HG03060 (cell line): ENCODE measurements at regions not wholly inside any gene's neighbourhood (a gene's known extent, or its start where the extent isn't known, plus 50 kb on each side); places are given as distances from the start of the nearest gene placed in this dataset.
"Not testable (repeated sequence)": the region's sequence is repeated elsewhere in the genome, so short reads cannot be mapped to it uniquely, and the experiment has no call there.

Experiments used
- ATAC-seq: cut with Tn5 transposase; IDR thresholded peaks from one replicate; pipeline ENCODE4 v1.9.1; 2021; ENCODE audit warnings: low read depth, moderate number of reproducible peaks; ENCODE audit not compliant: unreplicated experiment

DNA sequence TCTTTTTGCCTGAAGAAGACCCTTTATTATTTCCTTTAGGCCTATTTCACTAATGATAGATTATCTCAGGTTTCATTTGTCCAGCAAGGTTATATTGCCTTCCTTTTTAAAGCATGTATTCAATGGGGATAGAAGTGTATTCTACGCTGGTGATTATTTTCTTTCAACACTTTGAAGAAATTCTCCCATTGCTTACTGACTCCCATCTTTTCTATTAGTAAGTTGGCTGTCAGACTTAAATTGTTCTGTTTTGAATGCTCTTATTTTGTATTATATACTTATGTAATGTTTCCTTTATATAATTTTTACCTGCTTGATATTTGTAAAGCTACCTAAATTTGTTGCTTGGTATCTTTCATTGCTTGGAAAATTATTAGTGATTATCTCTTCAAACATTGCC lies 445.1 kb upstream of the RASGRP1 start:
- ATAC-seq, result no peak

DNA sequence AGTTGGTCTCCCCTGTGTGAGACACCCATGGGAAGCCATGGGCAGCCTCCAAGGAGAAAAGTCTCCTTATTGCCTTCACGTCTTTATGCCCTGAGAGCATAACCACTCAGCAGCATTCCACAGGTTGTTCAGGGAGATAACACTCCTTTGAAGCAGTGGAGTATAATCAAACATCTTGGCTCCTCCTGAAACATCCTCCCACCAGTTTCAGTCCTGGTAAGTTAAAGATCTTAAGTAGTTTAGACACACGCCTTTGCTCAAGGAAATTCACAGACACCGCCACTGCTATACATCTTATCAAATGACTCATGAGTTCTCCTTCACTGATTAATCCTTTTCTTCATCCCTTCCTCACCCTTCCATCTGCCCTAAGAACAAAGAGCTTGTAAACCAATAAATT lies 446.5 kb upstream of the RASGRP1 start:
- ATAC-seq, result not testable (repeated sequence)

DNA sequence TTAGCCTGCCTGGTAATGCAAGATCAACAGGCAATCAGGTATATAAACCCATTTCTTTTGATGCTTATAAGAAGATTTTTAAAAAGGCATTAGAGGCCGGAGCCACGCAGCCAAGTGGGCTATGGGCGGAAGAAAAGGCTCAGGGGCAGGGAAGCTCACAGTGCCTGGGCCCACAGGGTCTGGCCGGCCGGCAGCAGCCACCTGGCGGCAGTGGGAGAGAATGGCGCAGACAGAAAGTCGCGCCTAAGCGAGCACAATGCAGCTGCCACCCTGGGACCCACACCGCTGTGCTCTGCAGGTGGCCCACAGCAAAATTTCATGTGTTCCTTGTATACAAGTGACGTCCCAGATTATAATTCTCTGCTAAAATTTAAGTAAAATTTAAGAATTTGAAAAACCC lies 448.6 kb upstream of the RASGRP1 start:
- no peak for ATAC-seq

DNA sequence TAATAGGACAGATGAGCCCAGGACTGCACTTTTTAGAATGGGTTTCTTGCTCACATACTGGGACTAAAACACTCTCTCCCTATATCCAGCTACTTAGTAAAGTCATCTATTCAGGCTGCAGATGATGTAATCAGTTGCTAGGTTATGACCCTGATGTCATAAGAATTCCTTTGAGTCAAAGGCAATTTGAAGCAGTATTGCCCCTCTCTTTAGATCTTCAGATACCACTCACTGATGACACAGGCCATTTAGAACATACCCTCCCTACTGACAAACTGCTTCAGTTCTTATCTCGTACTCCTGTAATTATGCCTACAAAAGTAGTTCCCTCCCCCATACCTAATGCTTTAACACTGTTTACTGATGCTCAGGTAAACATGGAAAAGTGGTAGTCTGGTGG lies 450.1 kb upstream of the RASGRP1 start:
- ATAC-seq, result no peak

DNA sequence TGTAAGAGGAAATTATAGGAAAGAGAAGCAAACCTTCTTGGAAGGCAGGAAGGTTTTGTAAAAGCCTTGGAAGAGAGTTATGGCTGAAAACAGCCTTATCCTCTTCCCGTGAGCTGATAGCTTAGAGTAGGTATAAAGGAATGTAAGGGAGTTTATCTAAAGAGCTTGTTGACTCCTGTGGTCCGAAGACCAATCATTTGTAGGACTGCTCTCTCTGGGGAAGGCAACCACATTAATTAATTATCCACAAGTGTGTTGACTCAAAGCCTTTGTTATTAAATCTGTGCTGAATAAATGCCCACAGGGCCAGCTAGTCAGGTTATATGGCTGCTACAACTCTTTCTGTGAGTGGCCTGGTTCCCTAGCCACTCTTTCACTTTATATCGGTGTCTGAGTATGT lies 452.1 kb upstream of the RASGRP1 start:
- no peak for ATAC-seq

DNA sequence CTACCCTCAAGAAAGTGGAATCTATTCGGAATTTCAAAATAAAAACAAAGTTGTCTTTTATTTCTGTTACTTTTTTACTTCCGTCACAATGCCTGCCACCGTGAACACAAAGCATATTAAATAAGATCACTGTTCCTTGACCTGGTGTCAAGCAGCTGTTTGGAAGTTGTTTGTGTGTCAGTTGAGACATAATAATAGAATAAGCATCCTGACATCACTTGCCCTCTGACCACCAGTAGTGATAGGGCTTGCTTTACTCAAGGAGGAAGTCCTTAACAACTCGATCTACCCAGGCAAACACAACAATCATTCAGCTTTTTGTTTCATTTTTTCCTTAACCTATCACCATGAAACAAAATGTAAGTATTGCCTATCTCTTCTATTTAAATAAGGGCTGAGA lies 454.4 kb upstream of the RASGRP1 start:
- ATAC-seq, result no peak

DNA sequence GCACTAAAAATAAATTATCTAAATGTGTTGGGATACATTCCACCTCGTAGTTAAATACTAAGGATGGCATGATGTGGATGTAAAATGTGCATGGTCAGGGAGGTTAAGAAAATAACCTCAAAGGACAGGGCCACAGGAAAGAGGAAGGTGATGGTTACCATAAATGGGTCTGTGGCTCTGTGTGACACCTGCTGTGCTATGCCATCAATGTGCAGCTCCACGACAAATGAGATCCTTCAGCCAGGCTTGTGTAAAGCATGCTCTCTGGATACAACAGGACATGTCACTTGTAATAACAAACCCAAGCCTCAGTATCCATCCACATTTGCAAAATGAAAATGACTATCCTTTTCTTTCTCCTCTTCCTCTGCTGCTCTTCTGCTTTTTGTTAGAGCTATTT lies 456.7 kb upstream of the RASGRP1 start:
- no peak for ATAC-seq

DNA sequence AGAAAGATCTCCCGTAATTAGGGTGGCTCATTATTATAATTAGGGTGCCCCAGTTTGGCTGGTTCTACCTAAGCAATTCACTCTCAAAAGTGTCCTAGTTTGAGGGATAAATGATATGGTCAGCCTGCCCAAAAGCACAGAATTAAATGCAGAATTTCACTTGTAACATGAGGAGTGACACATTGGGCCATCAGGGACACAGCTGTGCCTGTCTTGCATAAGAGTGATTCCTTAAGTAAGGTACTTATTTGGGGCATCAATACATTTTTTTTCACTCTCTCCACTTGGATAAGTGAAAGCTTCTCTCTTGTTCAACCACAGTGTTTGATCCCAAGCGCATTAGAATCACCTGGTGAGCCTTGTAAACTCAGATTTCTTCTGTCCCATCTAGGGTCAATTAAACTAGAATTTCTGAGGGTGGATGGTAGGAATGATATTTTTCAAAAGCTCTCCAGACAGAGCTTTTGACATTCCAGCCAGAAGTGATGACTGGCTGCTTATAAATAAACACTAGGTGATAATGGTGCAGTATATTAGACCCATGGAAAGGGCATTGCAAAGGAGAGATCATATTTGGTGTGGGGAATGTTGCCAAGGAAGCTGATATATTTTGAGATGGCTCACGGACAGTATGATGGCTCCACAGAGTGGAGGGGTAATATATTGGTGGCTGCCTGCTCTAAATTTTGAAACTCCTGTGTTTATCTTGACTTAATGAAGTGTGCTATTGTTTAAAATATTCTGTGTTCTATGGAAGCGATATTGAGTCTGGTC lies 458.1 kb upstream of the RASGRP1 start:
- no peak for ATAC-seq

DNA sequence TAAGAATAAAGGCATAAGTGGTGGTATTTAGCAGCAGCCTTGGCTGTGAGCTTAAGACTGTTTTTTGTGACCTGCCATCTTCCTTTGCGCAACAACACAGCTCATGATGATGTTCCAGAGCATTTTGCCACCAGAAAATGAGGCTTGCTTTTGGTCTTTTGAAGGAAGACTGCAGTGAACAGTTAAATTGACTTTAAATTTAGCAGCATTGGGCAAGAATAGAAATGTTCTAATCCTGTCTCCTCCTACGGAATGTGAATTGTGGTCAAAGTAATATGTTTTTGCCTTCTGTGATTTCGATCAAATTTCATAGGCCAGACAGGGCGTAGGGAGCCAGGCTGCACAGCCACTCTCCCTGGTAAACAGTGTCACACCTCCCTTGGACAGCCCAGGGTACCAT lies 460.7 kb upstream of the RASGRP1 start:
- no peak for ATAC-seq

DNA sequence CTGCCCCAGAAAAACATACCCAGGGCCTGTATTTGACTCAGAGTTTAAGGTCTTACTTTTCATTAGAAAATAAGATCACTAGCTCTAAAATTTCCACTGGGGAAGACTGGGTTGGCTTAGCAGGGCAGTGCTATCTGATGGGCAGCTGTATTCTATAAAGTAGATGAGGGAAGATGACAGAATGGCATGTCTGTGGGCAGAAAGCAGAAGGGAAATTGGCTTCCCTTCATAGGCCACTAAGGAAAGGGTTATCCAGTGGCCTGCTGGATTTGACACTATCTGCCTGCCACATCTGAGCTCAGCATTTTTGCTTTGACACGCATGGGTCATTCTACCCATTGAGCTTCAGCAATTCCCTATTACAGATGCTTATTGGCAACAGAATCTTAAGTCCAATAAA lies 461.3 kb upstream of the RASGRP1 start:
- no peak for ATAC-seq

DNA sequence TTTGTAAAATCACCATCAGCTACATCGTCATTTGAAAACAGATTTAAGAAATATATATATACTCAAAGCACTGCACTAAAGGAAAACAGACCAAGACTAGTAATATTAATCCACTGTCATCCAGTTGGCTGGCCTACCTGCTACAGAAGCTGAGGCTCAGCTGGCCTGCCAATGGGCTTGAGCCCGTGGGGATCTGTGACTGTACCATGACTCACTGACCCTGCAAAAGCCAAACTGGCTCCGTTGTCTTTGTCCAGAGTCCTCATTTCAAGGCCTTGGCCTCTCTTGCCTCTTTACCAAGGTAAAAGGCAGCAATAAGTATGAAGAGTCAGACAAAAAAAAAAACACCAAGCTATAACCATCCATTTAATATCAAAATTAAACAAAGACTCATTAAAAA lies 463.5 kb upstream of the RASGRP1 start:
- ATAC-seq, result no peak

DNA sequence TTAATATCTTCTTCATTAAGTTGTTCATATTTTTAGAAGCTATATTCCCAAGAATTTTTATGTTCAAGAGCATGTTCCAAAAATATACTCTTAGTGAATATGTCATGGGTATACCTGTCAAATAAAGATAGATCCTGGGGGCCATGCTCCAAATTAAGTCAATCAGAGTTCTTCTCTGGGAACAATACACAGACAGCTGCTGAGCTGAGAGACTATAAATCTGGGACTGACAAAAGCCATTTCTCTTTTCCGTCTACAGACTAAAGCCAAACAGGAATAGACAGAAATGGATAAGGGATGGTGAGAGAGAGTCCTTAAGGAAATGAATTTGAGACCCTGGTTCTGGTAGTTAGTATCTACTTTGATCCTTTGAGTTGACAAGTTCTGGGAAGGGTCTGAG lies 465.1 kb upstream of the RASGRP1 start:
- no peak for ATAC-seq

DNA sequence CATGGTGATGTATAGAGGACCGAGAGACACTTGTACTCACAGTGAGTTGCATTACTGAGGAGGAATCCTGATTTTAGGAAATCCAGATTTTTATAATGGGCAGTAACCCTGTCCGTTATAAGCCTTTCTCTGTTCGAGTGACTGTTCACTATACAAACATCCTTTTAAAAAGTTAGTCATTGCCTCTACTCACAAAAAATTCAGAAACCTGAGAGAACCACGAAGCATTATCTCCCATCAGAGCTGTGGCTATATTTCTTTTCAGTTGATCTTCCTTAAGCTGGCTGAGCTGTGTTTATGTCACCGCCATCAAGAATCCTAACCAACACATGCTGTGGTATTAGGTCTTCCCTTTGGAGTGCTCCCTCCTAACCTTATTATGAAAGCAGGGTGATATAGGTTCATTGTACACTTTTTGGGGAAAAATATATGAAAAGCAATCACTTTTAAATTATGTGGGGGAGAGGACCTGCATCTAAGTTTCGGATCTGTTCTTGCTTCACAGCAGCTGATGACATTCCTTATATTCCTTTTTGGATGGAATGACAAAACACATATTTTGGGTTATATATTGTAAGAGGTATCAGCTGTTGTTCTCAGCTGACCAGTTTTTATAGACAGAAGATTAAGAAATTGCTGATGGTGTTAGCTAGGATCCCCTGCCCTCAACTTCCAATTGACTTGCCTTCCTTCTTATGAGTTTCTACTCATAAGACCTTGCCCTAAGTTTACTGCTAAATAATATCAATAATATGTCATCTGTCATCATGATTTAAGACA lies 465.9 kb upstream of the RASGRP1 start:
- ATAC-seq, result no peak

DNA sequence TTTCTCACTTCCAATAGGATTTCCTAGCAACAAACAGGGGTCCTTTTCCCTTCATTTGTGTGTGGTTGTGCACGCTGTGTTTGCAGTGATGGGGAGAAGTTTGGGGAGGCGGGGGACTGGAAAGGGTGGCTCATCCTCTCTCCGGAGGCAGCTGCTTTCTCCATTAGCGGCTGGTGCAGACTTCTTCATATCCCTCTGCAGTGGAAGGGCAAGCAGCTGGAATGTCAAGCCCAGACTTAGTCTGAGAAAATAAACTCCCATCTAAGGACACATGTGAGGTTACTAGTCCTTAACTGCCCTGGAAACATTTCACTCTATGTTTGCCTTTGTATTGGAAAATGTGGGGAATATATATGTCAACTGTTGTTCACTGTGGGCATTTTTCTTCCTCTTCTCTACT lies 467.0 kb upstream of the RASGRP1 start:
- ATAC-seq, result no peak

DNA sequence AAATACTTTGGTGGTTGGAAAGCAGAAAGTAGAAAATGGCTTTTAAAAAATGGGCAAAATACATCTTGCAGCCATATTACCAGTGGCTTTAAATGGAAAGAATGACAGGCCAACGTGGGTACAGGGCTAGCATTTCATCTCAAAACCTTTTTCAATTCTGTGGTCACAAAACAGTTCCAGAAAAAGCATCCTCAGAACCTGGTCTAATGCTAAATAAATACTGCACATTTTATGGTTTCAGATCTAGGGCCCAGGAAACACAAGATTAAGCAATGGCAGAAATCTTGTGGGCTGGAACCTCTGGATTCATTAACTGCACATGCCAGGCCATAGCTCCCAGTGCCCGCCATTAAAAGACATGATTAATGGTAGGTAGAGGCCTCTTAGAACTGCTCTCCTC lies 470.2 kb upstream of the RASGRP1 start:
- no peak for ATAC-seq

DNA sequence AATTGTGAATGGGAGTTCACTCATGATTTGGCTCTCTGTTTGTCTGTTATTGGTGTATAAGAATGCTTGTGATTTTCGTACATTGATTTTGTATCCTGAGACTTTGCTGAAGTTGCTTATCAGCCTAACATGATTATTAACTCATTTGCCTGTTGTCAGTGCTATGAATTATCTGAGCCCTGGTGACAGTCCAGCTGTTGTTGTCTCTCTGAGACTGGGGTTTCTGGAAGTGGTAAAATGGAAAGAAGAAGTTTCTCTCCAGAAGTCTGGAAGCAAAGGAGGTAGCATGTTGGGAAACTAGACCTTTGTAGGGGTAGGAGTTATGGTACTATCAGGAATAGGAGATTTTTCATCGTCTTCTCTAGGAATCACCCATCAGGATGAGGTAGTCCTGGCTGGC lies 473.0 kb upstream of the RASGRP1 start:
- not testable (repeated sequence) for ATAC-seq

DNA sequence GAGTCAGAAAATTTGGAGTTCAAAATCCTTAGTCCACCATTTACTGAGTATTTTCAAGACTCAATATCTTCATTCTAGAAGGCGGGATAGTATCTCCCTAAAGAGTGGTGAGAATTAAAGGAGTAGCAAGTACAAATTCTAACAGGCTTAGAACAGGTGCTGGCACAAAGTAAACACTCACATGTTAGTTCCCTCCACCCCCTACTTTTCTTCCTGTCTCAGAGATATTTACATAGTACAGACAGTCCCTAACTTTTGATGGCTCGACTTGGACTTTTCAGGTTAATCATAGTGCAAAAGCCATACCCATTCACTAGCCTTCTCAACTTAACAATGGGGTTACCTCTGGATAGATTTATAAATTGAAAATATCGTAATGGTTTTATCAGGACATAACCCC lies 476.2 kb upstream of the RASGRP1 start:
- ATAC-seq, result no peak

DNA sequence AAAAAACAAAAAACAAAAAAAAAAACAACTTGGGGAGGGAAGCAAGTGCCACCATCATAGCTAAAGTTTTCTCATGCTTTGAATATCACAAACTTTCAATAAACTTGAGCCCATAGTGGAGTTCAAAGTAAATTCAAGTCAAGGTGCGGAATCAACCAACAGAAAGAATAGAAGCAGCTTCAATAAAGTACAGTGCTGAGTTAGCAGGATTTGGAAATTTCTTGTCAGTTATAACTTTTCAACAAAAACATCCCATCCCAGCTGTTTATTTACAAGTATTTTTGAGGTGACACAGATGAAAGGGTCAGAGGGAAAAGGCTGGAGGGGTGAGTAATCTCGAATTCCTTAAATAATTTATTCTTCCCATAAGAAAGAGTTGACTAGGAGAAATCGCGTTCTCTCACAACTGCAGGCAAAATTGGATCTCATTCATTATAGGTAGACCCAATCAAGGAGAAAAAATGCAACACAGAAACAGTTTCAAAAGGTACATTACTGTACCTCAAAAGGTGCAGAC lies 477.4 kb upstream of the RASGRP1 start:
- ATAC-seq, result no peak

DNA sequence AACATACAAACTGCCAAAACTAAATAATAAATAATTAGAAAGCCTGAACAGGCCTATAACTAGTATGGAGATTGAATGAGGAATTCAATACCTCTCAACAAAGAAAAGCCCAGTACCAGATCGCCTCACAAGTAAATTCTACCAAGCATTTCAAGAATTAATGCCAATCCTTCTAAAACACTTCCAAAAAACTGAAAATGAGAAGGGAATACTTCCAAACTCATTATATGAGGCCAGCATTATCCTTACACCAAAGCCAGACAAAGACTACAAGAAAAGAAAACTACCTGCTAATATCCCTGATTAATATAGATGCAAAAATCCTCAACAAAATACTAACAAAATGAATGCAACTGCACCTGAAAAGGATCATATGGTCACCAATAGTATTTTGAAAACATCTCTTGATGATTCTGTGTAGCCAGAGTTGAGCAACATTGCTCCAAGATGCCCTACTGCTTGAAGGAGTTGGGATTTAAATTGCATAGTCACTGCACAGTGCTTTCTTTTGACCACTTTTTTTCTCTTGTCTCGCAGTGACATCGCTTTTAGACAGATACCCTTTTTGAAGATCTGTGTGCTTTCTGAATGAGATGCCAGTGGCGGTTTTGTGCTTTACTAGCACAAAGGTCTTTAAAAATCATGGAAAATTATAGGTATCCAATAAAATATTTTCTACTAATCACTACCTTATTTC lies 487.2 kb upstream of the RASGRP1 start:
- ATAC-seq, result no peak

DNA sequence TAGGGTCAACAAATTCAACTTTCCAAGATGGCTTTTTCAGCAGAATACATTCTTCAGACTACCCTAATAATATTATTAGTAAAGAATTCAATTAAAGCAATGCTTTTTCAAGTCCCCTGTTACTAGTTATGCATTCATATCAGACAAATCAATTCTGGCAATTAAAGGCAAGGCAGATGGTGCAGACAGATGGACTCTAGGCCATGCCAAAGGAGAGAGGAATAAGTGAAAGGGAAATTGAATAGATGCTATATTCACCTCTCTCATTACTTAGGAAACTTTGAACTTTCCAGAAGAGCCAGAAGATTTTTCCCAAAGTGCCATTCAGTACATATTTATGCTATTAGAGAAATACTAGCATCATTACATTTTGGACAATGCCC lies 487.7 kb upstream of the RASGRP1 start:
- no peak for ATAC-seq

DNA sequence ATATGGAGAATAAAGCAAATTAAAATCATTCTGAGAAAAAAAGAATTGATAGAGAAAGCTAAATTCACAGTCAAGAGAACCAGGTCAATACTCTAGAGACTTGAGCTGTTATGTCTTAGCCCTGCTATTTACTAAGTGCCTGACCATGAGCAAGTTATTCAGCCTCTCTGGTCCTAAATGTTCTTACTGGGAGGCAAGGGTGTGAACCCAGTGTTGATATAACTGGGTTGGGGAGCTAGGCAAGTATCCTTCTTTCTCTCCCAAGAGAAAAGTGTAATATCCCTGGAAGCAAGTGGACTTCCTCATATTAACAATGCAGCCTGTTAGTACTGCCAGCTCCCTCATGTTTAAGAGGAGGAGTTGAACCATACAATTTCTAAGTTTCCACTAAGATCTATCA lies 488.9 kb upstream of the RASGRP1 start:
- no peak for ATAC-seq
